Activated naive CD4-positive, alpha-beta T cell treated with Interleukin-2 at 50 U/mL for 16 hours (primary cell): ENCODE measurements at regions not wholly inside any gene's neighbourhood (a gene's known extent, or its start where the extent isn't known, plus 50 kb on each side); places are given as distances from the start of the nearest gene placed in this dataset.

Experiments
- DNase-seq: peaks from one replicate; pipeline ENCODE4 v3.0.0-alpha.2; 2020

GRCh38 chr14:51481643-51482042, 170.1 kb upstream of the FRMD6 start:
- DNase-seq: no peak

- no peak for DNase-seq
Measured at GRCh38 chr14:51482102-51482501, 169.6 kb upstream of the FRMD6 start.

GRCh38 chr14:51484485-51484884, 167.2 kb upstream of the FRMD6 start:
- DNase-seq: no peak

GRCh38 chr14:51485733-51486132, 166.0 kb upstream of the FRMD6 start:
- DNase-seq: no peak

- no peak for DNase-seq
Measured at GRCh38 chr14:51487848-51488247, 163.9 kb upstream of the FRMD6 start.

- DNase-seq: no peak
Measured at GRCh38 chr14:51488569-51489220, 163.0 kb upstream of the FRMD6 start.

- DNase-seq: no peak
Measured at GRCh38 chr14:51490205-51490604, 161.5 kb upstream of the FRMD6 start.

GRCh38 chr14:51491036-51491545, 160.6 kb upstream of the FRMD6 start:
- no peak for DNase-seq

- DNase-seq: no peak
Measured at GRCh38 chr14:51491776-51492175, 159.9 kb upstream of the FRMD6 start.

- DNase-seq: no peak
Measured at GRCh38 chr14:51495319-51495718, 156.4 kb upstream of the FRMD6 start.

- no peak for DNase-seq
Measured at GRCh38 chr14:51498411-51499227, 153.1 kb upstream of the FRMD6 start.

- no peak for DNase-seq
Measured at GRCh38 chr14:51500776-51501175, 150.9 kb upstream of the FRMD6 start.

- no peak for DNase-seq
Measured at GRCh38 chr14:51501746-51502145, 150.0 kb upstream of the FRMD6 start.

GRCh38 chr14:51504669-51505068, 147.0 kb upstream of the FRMD6 start:
- no peak for DNase-seq

- no peak for DNase-seq
Measured at GRCh38 chr14:51507511-51507905, 144.2 kb upstream of the FRMD6 start.

- DNase-seq: no peak
Measured at GRCh38 chr14:51507906-51508511, 143.7 kb upstream of the FRMD6 start.

GRCh38 chr14:51511265-51511664, 140.4 kb upstream of the FRMD6 start:
- no peak for DNase-seq

GRCh38 chr14:51512316-51512715, 139.4 kb upstream of the FRMD6 start:
- DNase-seq: no peak

GRCh38 chr14:51513281-51513680, 138.4 kb upstream of the FRMD6 start:
- no peak for DNase-seq

- DNase-seq: no peak
Measured at GRCh38 chr14:51513933-51514332, 137.8 kb upstream of the FRMD6 start.

- DNase-seq: no peak
Measured at GRCh38 chr14:51515611-51516010, 136.1 kb upstream of the FRMD6 start.

- no peak for DNase-seq
Measured at GRCh38 chr14:51516706-51517395, 134.9 kb upstream of the FRMD6 start.

GRCh38 chr14:51518280-51518679, 133.4 kb upstream of the FRMD6 start:
- no peak for DNase-seq
